ENCODE measurements at regions not wholly inside any gene's neighbourhood (a gene's known extent, or its start where the extent isn't known, plus 50 kb on each side); places are given as distances from the start of the nearest gene placed in this dataset.

- no peak for DNase-seq
- Histone ChIP-seq H3K36me3 (no peaks in the 10 kb centered on the region), H3K4me3 (no peak overlapping the region), H3K9me3 (peaks cover 0 to 21% (median 4%) of the 10 kb centered on the region in 3 donors), H3K27ac (no peak overlapping the region), H3K4me1 (no peaks in the 10 kb centered on the region), H3K27me3 (no peaks in the 10 kb centered on the region)
- no peak for TF ChIP-seq CTCF (IDR thresholded peaks at IDR 0.05)
- intact Hi-C loops (cut with DNase I; ENCODE audit: low total_unique reads) = no loop called here
Measured at GRCh38 chr6:48695872-48696271, 584.9 kb upstream of the PTCHD4 start.

- Histone ChIP-seq H3K4me3 (no peak overlapping the region), H3K36me3 (no peaks in the 10 kb centered on the region), H3K9me3 (peaks cover 4 to 25% (median 15%) of the 10 kb centered on the region in 3 donors), H3K27me3 (no peaks in the 10 kb centered on the region), H3K4me1 (no peaks in the 10 kb centered on the region), H3K27ac (no peak overlapping the region)
- no peak for DNase-seq
- TF ChIP-seq CTCF (IDR thresholded peaks at IDR 0.05) = no peak
- intact Hi-C loops (cut with DNase I; ENCODE audit: low total_unique reads) = no loop called here
Measured at GRCh38 chr6:48691420-48691819, 580.4 kb upstream of the PTCHD4 start.

GRCh38 chr6:48689498-48689897 lies 578.5 kb upstream of the PTCHD4 start:
- TF ChIP-seq CTCF (IDR thresholded peaks at IDR 0.05) = no peak
- H3K27me3 ChIP-seq = no peaks in the 10 kb centered on the region
- H3K4me1 ChIP-seq = no peaks in the 10 kb centered on the region
- no peak for DNase-seq
- intact Hi-C loops (cut with DNase I; ENCODE audit: low total_unique reads) = no loop called here
- H3K4me3 ChIP-seq = no peak overlapping the region
- H3K9me3 ChIP-seq = peaks cover 4 to 17% (median 15%) of the 10 kb centered on the region in 3 donors
- no peak overlapping the region for H3K27ac ChIP-seq
- no peaks in the 10 kb centered on the region for H3K36me3 ChIP-seq

- DNase-seq = no peak
- H3K9me3 ChIP-seq = no peaks in the 10 kb centered on the region
- no peak overlapping the region for H3K27ac ChIP-seq
- H3K27me3 ChIP-seq = no peaks in the 10 kb centered on the region
- H3K4me1 ChIP-seq = no peaks in the 10 kb centered on the region
- H3K36me3 ChIP-seq = no peaks in the 10 kb centered on the region
- intact Hi-C loops (cut with DNase I; ENCODE audit: low total_unique reads) = no loop called here
- no peak for TF ChIP-seq CTCF (IDR thresholded peaks at IDR 0.05)
- no peak overlapping the region for H3K4me3 ChIP-seq
Measured at GRCh38 chr6:48678390-48678789, 567.4 kb upstream of the PTCHD4 start.

- Histone ChIP-seq H3K27me3 (no peaks in the 10 kb centered on the region), H3K9me3 (no peaks in the 10 kb centered on the region), H3K4me1 (no peaks in the 10 kb centered on the region), H3K4me3 (no peak overlapping the region), H3K36me3 (no peaks in the 10 kb centered on the region), H3K27ac (no peak overlapping the region)
- intact Hi-C loops (cut with DNase I; ENCODE audit: low total_unique reads) = no loop called here
- no peak for DNase-seq
- no peak for TF ChIP-seq CTCF (IDR thresholded peaks at IDR 0.05)
Measured at GRCh38 chr6:48671505-48671904, 560.5 kb upstream of the PTCHD4 start.

- DNase-seq = no peak
- no peaks in the 10 kb centered on the region for H3K27me3 ChIP-seq
- no peaks in the 10 kb centered on the region for H3K4me1 ChIP-seq
- no peak overlapping the region for H3K4me3 ChIP-seq
- H3K36me3 ChIP-seq = no peaks in the 10 kb centered on the region
- no peak overlapping the region for H3K27ac ChIP-seq
- intact Hi-C loops (cut with DNase I; ENCODE audit: low total_unique reads) = no loop called here
- H3K9me3 ChIP-seq = no peaks in the 10 kb centered on the region
- TF ChIP-seq CTCF (IDR thresholded peaks at IDR 0.05) = no peak
Measured at GRCh38 chr6:48670546-48670945, 559.5 kb upstream of the PTCHD4 start.
